ENCODE measurements at regions not wholly inside any gene's neighbourhood (a gene's known extent, or its start where the extent isn't known, plus 50 kb on each side); places are given as distances from the start of the nearest gene placed in this dataset.
"Not testable (repeated sequence)": the region's sequence is repeated elsewhere in the genome, so short reads cannot be mapped to it uniquely, and the experiment has no call there.

DNA sequence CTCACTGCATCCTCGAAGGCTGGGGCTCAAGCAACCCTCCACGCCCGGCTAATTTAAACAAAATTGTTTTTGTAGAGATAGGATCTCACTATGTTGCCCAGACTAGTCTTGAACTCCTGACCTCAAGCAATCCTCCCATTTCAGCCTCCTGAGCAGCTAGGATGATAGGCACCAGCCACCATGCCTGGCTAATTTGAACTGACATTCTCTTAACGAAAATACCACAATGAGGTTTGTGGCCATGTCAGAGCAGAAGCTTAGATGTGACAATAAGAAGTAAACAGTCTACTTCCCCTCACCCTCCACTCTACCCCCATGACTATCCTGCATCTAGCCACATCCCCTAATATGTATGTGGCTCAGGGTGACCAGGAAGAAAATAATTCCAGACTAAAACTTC lies 74.8 kb upstream of the PLCB4 start:
- no peak overlapping the region for H3K4me3 ChIP-seq (ENCODE audit: low read depth, low read length)
- no peak for DNase-seq
- no peak for TF ChIP-seq CTCF (IDR thresholded peaks at IDR 0.05; ENCODE audit: low read depth, low read length)

DNA sequence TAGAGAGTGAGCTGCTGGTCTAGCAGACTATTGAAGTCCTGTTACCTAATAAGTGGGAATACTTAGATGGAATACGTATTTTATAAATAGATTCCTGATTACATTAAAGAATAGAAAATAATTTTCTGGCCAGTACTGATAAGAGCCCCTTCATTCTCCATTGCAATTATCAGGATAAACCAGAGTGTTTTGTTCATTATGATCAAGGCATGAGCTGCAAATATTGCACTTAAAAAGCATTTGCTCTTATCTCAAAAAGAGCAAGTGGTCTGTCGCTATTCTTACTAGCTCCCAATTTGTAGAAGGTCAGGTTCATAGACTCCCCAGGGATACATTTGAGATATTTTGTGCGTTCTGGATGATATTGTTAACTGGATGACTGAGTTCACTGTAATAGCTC lies 73.1 kb upstream of the PLCB4 start:
- Histone ChIP-seq H3K27ac (no peak overlapping the region), H3K4me3 (ENCODE audit: low read depth, low read length) (no peak overlapping the region), H3K27me3 (ENCODE audit: insufficient read depth, low read depth, severe bottlenecking) (no peaks in the 10 kb centered on the region), H3K36me3 (no peaks in the 10 kb centered on the region), H3K9me3 (ENCODE audit: severe bottlenecking) (no peaks in the 10 kb centered on the region)
- no peak for DNase-seq
- TF ChIP-seq CTCF (IDR thresholded peaks at IDR 0.05; ENCODE audit: low read depth, low read length): no peak

More for the DNA sequence above, 74.8 kb upstream of the PLCB4 start:
- Histone ChIP-seq H3K9me3 (ENCODE audit: severe bottlenecking) (no peaks in the 10 kb centered on the region), H3K27me3 (ENCODE audit: insufficient read depth, low read depth, severe bottlenecking) (no peaks in the 10 kb centered on the region), H3K27ac (no peak overlapping the region), H3K36me3 (no peaks in the 10 kb centered on the region)

- no peak overlapping the region for H3K27ac ChIP-seq
These were observed 71.9 kb upstream of the PLCB4 start for GRCh38 chr20:8996817-8997512.

DNA sequence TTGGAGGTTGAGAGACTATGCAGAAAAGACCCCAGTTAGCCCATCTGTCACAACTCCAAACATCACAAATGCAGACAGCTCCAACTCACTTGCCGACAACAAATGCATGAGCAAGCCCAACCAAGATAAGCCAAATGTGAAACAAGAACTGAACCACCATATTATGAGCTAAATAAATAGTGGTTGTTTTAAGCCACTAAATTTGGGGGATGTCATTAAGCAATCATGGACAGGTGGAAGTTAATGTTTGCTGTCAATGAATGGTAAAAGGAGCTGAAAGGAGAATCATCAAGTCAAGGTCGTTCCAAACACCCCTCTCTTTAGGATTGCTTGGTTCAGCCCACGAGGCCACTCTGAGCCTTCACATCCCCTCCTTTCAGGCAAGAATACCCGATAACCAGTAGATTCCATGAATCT lies 71.2 kb upstream of the PLCB4 start:
- Histone ChIP-seq H3K4me3 (ENCODE audit: low read depth, low read length) (no peak overlapping the region), H3K9me3 (ENCODE audit: severe bottlenecking) (no peaks in the 10 kb centered on the region), H3K27ac (no peak overlapping the region), H3K36me3 (no peaks in the 10 kb centered on the region), H3K27me3 (ENCODE audit: insufficient read depth, low read depth, severe bottlenecking) (no peaks in the 10 kb centered on the region)
- no peak for DNase-seq
- TF ChIP-seq CTCF (IDR thresholded peaks at IDR 0.05; ENCODE audit: low read depth, low read length): no peak

More at GRCh38 chr20:8996817-8997512, 71.9 kb upstream of the PLCB4 start:
- no peak for TF ChIP-seq CTCF (IDR thresholded peaks at IDR 0.05; ENCODE audit: low read depth, low read length)
- no peak for DNase-seq
- H3K27me3 ChIP-seq (ENCODE audit: insufficient read depth, low read depth, severe bottlenecking): no peaks in the 10 kb centered on the region
- no peaks in the 10 kb centered on the region for H3K36me3 ChIP-seq
- H3K4me3 ChIP-seq (ENCODE audit: low read depth, low read length): no peak overlapping the region
- no peaks in the 10 kb centered on the region for H3K9me3 ChIP-seq (ENCODE audit: severe bottlenecking)

DNA sequence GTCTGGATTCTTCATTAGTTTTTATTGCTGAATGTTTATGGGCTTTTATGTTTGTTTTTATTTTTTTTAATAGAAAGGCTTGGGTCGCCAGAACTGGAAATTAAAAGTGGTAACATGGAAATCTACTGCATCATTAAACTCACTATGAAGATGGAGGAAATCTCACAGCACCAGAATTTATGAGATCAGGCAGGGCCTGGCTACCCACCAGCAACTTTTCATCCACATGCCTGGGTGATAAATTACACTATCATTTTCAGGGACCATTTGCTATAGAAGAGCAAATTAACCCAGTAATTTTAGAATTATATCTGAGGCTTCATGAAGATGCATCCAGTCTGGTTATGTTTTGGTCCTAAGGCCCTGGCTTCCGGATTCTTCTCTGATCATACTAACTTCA lies 57.8 kb upstream of the PLCB4 start:
- Histone ChIP-seq H3K4me3 (ENCODE audit: low read depth, low read length) (no peak overlapping the region), H3K27me3 (ENCODE audit: insufficient read depth, low read depth, severe bottlenecking) (no peaks in the 10 kb centered on the region), H3K36me3 (no peaks in the 10 kb centered on the region), H3K9me3 (ENCODE audit: severe bottlenecking) (no peaks in the 10 kb centered on the region), H3K27ac (no peak overlapping the region)
- no peak for DNase-seq
- no peak for TF ChIP-seq CTCF (IDR thresholded peaks at IDR 0.05; ENCODE audit: low read depth, low read length)

- H3K27me3 ChIP-seq (ENCODE audit: insufficient read depth, low read depth, severe bottlenecking); H3K36me3 ChIP-seq; H3K9me3 ChIP-seq (ENCODE audit: severe bottlenecking); H3K4me3 ChIP-seq (ENCODE audit: low read depth, low read length); H3K27ac ChIP-seq; DNase-seq: not testable (repeated sequence)
These were observed 53.5 kb upstream of the PLCB4 start for GRCh38 chr20:9015232-9015983.
